Vagina (tissue), 2 donors: ENCODE measurements at regions not wholly inside any gene's neighbourhood (a gene's known extent, or its start where the extent isn't known, plus 50 kb on each side); places are given as distances from the start of the nearest gene placed in this dataset.

Experiments used
- POLR2AphosphoS5 ChIP-seq, 2 donors: sonication (generic); formaldehyde crosslinking; IDR thresholded peaks; one replicate each; pipeline ENCODE4 v1.9.0; 2017; ENCODE audit warnings: antibody characterized with exemption in 2 of 2, mild to moderate bottlenecking in 2 of 2, low read depth in 1 of 2; ENCODE audit not compliant: insufficient read depth in 1 of 2
- TF ChIP-seq, protein P1 (sequence below), 3 experiments: fragments of 450-650 bp in 2 of 3; fragments of 200-600 bp in 1 of 3; sonication (generic) in 1 of 3; IDR thresholded peaks; one replicate each; pipeline ENCODE4 v1.5.1; 2017 to 2019; ENCODE audit warnings: antibody characterized with exemption in 3 of 3, mild to moderate bottlenecking in 2 of 3, moderate library complexity in 2 of 3

- no peak for TF ChIP-seq POLR2AphosphoS5 (IDR thresholded peaks at IDR 0.05; ENCODE audit: insufficient read depth in 1 of 2, low read depth in 1 of 2)
- TF ChIP-seq, protein P1, sequence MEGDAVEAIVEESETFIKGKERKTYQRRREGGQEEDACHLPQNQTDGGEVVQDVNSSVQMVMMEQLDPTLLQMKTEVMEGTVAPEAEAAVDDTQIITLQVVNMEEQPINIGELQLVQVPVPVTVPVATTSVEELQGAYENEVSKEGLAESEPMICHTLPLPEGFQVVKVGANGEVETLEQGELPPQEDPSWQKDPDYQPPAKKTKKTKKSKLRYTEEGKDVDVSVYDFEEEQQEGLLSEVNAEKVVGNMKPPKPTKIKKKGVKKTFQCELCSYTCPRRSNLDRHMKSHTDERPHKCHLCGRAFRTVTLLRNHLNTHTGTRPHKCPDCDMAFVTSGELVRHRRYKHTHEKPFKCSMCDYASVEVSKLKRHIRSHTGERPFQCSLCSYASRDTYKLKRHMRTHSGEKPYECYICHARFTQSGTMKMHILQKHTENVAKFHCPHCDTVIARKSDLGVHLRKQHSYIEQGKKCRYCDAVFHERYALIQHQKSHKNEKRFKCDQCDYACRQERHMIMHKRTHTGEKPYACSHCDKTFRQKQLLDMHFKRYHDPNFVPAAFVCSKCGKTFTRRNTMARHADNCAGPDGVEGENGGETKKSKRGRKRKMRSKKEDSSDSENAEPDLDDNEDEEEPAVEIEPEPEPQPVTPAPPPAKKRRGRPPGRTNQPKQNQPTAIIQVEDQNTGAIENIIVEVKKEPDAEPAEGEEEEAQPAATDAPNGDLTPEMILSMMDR (IDR thresholded peaks at IDR 0.05): no peak
These were observed 179.7 kb downstream of the TTC8 start for GRCh38 chr14:89004166-89004565.
